GM13976 (cell line): ENCODE measurements at regions not wholly inside any gene's neighbourhood (a gene's known extent, or its start where the extent isn't known, plus 50 kb on each side); places are given as distances from the start of the nearest gene placed in this dataset.
"Not testable (repeated sequence)": the region's sequence is repeated elsewhere in the genome, so short reads cannot be mapped to it uniquely, and the experiment has no call there.

Experiments
- DNase-seq: peaks from one replicate; pipeline ENCODE4 v3.0.0; 2012; ENCODE audit warnings: low spot score
- in situ Hi-C: fragments of 300-500 bp; cut with MboI; formaldehyde crosslinking; loops from one replicate; pipeline ENCODE4 v1.12.0; 2022; ENCODE audit warnings: low sequenced_read_pairs, mixed read lengths, inconsistent platforms; ENCODE audit not compliant: unreplicated experiment
- TF ChIP-seq, protein P1 (sequence below): IDR thresholded peaks from 2 replicates; pipeline ENCODE4 v1.5.1; 2012; ENCODE audit warnings: borderline replicate concordance, mild to moderate bottlenecking; ENCODE audit not compliant: insufficient read depth; ENCODE audit errors: extremely low read depth, missing control alignments, control extremely low read depth

DNA sequence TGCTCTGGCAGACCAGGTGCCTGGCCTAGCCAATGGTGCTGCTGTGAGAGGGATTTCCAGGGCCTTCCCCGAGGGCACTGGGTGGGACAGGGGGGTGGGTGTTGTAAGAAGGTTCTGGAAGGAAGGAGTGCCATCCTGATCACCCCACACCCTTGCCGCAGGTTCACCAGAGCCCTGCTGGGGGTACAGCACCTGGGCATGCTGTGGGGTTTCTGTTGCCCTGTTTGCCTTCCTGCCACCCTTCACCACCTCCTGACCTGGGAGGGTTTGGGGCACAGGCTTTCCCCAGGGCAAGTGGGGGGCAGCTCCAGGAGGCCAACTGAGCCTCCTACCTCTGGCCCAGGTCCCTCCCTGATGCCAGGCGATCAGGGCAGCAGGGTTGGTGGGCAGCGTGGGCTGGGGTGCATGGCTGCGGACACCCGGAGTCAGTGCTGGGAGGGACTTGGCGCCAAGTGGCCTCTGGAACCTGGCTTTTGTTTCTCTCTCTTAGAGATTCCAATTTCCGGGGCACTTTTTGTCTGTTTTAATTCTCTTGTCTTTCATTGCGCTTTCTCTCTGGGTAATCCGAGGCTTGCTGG is 318.8 kb downstream of the PTPRU start:
- in situ Hi-C loops = no loop called here
- TF ChIP-seq, protein P1, sequence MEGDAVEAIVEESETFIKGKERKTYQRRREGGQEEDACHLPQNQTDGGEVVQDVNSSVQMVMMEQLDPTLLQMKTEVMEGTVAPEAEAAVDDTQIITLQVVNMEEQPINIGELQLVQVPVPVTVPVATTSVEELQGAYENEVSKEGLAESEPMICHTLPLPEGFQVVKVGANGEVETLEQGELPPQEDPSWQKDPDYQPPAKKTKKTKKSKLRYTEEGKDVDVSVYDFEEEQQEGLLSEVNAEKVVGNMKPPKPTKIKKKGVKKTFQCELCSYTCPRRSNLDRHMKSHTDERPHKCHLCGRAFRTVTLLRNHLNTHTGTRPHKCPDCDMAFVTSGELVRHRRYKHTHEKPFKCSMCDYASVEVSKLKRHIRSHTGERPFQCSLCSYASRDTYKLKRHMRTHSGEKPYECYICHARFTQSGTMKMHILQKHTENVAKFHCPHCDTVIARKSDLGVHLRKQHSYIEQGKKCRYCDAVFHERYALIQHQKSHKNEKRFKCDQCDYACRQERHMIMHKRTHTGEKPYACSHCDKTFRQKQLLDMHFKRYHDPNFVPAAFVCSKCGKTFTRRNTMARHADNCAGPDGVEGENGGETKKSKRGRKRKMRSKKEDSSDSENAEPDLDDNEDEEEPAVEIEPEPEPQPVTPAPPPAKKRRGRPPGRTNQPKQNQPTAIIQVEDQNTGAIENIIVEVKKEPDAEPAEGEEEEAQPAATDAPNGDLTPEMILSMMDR = no peak
- no peak for DNase-seq

DNA sequence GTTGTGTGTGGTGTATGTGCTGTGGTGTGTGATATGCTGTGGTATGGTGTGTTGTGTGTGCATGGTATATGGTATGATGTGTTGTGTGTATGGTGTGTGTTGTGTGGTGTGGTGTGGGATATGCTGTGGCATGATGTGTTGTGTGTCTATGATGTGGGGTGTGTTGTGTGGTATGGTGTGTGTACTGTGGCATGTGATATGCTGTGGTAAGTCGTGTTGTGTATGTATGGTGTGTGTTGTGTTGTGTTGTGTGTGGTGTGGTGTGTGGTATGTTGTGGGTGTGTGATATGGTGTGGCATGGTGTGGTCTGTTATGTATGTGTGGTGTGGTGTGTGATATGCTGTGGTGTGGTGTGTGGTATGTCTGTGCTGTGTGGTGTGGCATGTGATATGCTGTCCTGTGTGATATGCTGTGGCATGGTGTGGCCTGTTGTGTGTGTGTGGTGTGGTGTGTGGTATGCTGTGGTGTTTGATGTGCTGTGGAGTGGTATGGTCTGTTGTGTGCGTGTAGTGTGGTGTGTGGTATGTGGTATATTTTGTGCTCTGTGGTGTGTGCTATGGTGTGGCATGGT is 318.0 kb downstream of the PTPRU start:
- no peak for DNase-seq
- in situ Hi-C loops = no loop called here
- TF ChIP-seq, protein P1 = no peak

DNA sequence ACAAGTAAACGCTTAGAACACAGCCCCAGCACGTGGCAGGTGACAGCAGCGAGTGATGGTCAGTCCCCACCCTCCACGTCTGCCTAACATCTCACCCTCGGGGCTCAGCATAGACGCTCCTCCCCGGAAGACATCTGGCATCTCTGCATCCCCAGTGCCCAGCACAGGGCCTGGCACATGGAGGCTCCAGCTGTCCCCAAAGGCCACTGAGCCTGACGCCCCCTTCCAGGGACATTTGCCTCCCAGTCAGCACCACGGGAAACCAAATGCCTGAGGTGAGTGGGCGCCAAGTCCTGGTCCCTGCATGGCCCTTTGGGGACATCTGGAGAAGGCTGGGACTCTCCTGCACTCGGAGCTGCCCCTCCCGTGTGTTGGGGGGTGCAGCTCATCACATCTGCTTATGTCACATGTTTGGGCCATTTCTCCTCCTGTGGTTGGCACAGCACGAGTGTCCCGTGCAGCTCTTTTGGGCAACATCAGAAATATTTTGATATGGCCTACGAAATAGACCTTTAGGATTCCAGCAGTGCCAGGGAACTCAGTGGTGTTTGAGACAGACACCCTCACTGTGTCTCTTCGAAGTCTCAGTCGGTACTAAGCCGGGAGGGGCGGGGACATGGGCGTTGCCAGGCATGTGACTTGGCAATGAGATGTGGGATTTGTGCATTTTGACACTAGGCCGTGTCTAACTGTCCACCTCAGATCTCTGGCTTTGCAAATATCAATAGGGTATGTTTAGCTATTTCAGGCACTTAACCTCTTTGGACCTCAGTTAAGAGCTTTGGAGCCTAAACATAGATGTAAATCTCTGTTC is 315.0 kb downstream of the PTPRU start:
- TF ChIP-seq, protein P1 = no peak
- DNase-seq = no peak
- in situ Hi-C loops = no loop called here

DNA sequence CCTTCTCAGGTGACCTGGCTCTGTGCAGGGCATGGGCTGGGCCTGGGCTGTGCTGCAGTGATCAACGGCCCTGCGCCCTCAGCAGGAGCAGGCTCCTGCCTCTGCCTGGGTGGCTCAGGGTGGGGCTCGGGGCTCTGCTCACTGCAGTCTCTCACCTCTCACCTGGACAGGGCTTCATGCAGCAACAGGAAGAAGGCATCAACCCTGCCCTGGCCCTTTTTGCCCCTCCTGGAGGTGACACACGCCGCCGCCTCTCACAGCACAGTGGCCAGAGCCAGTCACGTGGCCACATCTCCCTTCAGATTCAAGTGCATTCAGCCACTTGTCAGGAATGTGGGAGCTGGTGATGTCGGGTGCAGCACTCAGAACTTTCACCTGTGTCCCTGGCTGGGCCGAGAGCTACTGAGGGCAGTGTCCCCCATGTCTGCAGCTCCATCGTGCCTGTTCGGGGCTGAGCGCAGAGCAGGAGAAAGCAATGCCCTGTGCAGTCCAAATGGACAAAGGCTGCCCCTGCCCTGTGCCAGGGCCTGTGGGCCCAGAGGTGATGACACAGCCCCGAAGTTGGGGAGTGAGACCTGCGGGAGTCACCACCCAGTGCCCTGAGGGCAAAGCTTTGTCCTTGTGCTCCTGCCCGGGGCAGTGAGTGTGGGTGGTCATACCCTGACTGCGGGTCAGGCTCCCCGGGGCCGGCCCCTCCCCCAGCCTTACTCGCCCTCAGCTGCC is 314.0 kb downstream of the PTPRU start:
- in situ Hi-C loops = no loop called here
- no peak for DNase-seq

DNA sequence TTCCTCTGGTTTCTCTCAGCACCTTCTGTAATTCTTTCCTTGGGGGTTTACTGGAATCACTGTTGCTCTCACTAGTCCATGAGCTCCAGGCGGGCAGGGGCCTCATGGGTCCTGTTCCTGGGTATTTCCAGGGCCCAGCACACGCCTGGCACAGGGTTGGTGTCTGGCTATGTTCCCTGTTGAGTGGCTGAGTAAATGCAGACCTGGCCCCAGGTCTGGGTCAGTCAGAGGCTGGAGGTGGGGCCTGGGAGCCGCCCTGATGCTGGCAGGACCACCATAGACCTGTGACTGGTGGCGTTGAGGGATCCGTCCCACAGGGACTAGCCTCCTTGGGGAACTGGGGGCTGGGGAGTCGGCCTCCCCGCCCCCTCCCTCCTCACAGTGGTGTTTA is 313.4 kb downstream of the PTPRU start:
- in situ Hi-C loops, DNase-seq: not testable (repeated sequence)

More for the DNA sequence above, 314.0 kb downstream of the PTPRU start:
- TF ChIP-seq, protein P1 = no peak

DNA sequence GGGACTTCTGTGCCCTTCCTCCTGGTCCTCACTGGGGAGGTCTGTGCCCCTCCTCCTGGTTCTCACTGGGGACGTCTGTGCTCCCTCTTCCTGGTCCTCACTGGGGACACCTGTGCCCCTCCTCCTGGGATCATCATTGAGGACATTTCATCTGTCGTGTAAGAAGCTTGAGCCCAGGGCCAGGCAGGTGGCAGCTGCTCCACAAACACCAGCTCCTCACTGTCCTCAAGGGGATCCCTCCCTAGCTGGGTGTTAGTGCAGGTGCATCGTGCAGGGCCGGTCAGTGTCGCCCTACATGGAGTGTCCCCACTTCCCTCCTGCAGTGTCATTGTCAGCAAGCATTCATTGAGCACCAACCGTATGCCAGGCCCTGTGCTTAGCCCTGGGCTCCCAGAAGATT is 312.7 kb downstream of the PTPRU start:
- no peak for DNase-seq
- in situ Hi-C loops = no loop called here
- TF ChIP-seq, protein P1 = no peak
